GM23338 (cell line): ENCODE measurements at regions not wholly inside any gene's neighbourhood (a gene's known extent, or its start where the extent isn't known, plus 50 kb on each side); places are given as distances from the start of the nearest gene placed in this dataset.

ENCODE experiments used
- ATAC-seq: fragments of 200-7000 bp; cut with Tn5 transposase; 3 replicates; pipeline ENCODE4 v1.9.1; 2020
- DNase-seq: peaks from one replicate; pipeline ENCODE4 v3.0.0-alpha.2; 2015; ENCODE audit warnings: low spot score
- H2AFZ ChIP-seq: fragments of 200-600 bp; sonication (generic); 2 replicates; pipeline ENCODE4 v1.8.0; 2016; ENCODE audit warnings: antibody characterized with exemption, mild to moderate bottlenecking, moderate library complexity
- H3F3A ChIP-seq: fragments of 200-600 bp; sonication (generic); replicated peaks from 2 replicates; pipeline ENCODE4 v1.8.0; 2017; ENCODE audit warnings: antibody characterized with exemption, mixed run types, low read depth
- H3K27ac ChIP-seq: fragments of 200-600 bp; sonication (generic); 2 replicates; pipeline ENCODE4 v1.6.1; 2016; ENCODE audit warnings: low read depth
- H3K27me3 ChIP-seq: fragments of 200-600 bp; sonication (generic); 2 replicates; pipeline ENCODE4 v1.8.0; 2016; ENCODE audit warnings: mild to moderate bottlenecking, mixed run types, moderate library complexity; ENCODE audit not compliant: insufficient read depth
- H3K36me3 ChIP-seq: fragments of 200-600 bp; sonication (generic); 2 replicates; pipeline ENCODE4 v1.8.0; 2016; ENCODE audit warnings: mild to moderate bottlenecking; ENCODE audit not compliant: insufficient read depth
- H3K4me1 ChIP-seq: fragments of 200-600 bp; sonication (generic); 2 replicates; pipeline ENCODE4 v1.8.0; 2016; ENCODE audit warnings: mild to moderate bottlenecking, moderate library complexity; ENCODE audit not compliant: insufficient read depth
- H3K4me2 ChIP-seq: fragments of 200-600 bp; sonication (generic); 2 replicates; pipeline ENCODE4 v1.7.1; 2017; ENCODE audit warnings: mixed run types
- H3K4me3 ChIP-seq: fragments of 200-600 bp; sonication (generic); 2 replicates; pipeline ENCODE4 v1.6.1; 2016; ENCODE audit warnings: mixed run types
- H3K79me2 ChIP-seq: fragments of 200-600 bp; sonication (generic); replicated peaks from 2 replicates; pipeline ENCODE4 v1.8.0; 2017; ENCODE audit warnings: mild to moderate bottlenecking; ENCODE audit not compliant: insufficient read depth
- H3K9me2 ChIP-seq: fragments of 200-600 bp; sonication (generic); 2 replicates; pipeline ENCODE4 v1.8.0; 2017; ENCODE audit not compliant: insufficient read depth
- H4K20me1 ChIP-seq: fragments of 200-600 bp; sonication (generic); replicated peaks from 2 replicates; pipeline ENCODE4 v1.8.0; 2017; ENCODE audit warnings: mild to moderate bottlenecking; ENCODE audit not compliant: insufficient read depth
- H3K27ac Mint-ChIP-seq: 2 replicates; pipeline ENCODE4 v1.8.0; 2020; ENCODE audit warnings: inconsistent platforms, mild to moderate bottlenecking, moderate library complexity, mixed read lengths
- H3K27me3 Mint-ChIP-seq: 3 replicates; pipeline ENCODE4 v1.8.0; 2022; ENCODE audit warnings: low read depth, mild to moderate bottlenecking, moderate library complexity, mixed read lengths, inconsistent platforms; ENCODE audit not compliant: insufficient read depth, poor library complexity
- H3K36me3 Mint-ChIP-seq: 3 replicates; pipeline ENCODE4 v1.8.0; 2021; ENCODE audit warnings: low read depth, mild to moderate bottlenecking, inconsistent platforms, moderate library complexity, mixed read lengths
- H3K4me1 Mint-ChIP-seq: 3 replicates; pipeline ENCODE4 v1.8.0; 2020; ENCODE audit warnings: mild to moderate bottlenecking, inconsistent platforms, mixed read lengths
- H3K4me3 Mint-ChIP-seq: 3 replicates; pipeline ENCODE4 v1.8.0; 2021; ENCODE audit warnings: moderate library complexity, mild to moderate bottlenecking, inconsistent platforms, mixed read lengths
- H3K9me3 Mint-ChIP-seq: 3 replicates; pipeline ENCODE4 v1.8.0; 2020; ENCODE audit warnings: moderate library complexity, mild to moderate bottlenecking, inconsistent platforms, mixed read lengths
- EZH2 ChIP-seq: fragments of 200-600 bp; sonication (generic); IDR thresholded peaks from one replicate; pipeline ENCODE4 v1.8.0; 2017; ENCODE audit warnings: antibody characterized with exemption, mild to moderate bottlenecking, low read depth; ENCODE audit not compliant: unreplicated experiment
- JUNB ChIP-seq: IDR thresholded peaks from one replicate; pipeline ENCODE4 v1.6.1; 2016; ENCODE audit warnings: antibody characterized with exemption; ENCODE audit not compliant: unreplicated experiment
- NANOG ChIP-seq: IDR thresholded peaks from 2 replicates; pipeline ENCODE4 v1.6.1; 2016; ENCODE audit warnings: antibody characterized with exemption, borderline replicate concordance
- POLR2AphosphoS5 ChIP-seq: IDR thresholded peaks from 2 replicates; pipeline ENCODE4 v1.6.1; 2016; ENCODE audit warnings: antibody characterized with exemption, low read depth
- STAT1 ChIP-seq: IDR thresholded peaks from one replicate; pipeline ENCODE4 v1.6.1; 2016; ENCODE audit warnings: antibody characterized with exemption; ENCODE audit not compliant: unreplicated experiment
- ZNF114 ChIP-seq: fragments of 250-450 bp; sonication (Bioruptor Pico); IDR thresholded peaks from 2 replicates; pipeline ENCODE4 v1.5.0; 2020; ENCODE audit warnings: mild to moderate bottlenecking, moderate library complexity
- TF ChIP-seq, protein P1 (sequence below): fragments of 250-450 bp; sonication (Bioruptor Pico); IDR thresholded peaks from 2 replicates; pipeline ENCODE4 v1.5.0; 2020; ENCODE audit warnings: mild to moderate bottlenecking, moderate library complexity
- TF ChIP-seq, protein P2 (sequence below), 2 experiments: fragments of 200-600 bp in 1 of 2; sonication (generic) in 1 of 2; conservative IDR thresholded peaks; 2 replicates each; pipeline versions ENCODE4 v1.5.1 to v1.6.1; 2016 to 2017; ENCODE audit warnings: antibody characterized with exemption in 2 of 2, low read depth in 2 of 2, mild to moderate bottlenecking in 2 of 2, moderate library complexity in 1 of 2
- TF ChIP-seq, protein P3 (sequence below): IDR thresholded peaks from 2 replicates; pipeline ENCODE4 v1.6.1; 2016; ENCODE audit warnings: antibody characterized with exemption
- TF ChIP-seq, protein P4 (sequence below): IDR thresholded peaks from one replicate; pipeline ENCODE4 v1.6.1; 2018; ENCODE audit warnings: antibody characterized with exemption; ENCODE audit not compliant: unreplicated experiment

DNA sequence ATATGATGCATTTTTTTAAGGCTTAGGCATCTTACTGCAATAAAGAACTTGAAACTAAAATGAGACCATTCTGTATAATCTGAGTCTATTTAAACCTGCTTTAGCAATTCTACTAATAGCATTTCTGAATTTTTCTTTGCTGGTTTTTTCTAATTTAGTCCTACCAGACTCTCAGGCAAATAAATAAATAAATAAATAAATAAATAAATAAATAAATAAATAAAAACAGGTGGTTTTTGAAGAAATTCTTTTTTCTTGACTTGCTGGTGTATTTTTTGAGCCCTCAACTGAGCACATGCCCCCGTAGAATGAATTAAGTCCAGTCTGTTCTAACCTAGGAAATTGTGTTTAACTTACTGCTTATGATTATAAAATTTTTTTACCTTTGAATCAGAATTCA is 134.7 kb upstream of the FOXP2 start (continued):
- TF ChIP-seq, protein P1, sequence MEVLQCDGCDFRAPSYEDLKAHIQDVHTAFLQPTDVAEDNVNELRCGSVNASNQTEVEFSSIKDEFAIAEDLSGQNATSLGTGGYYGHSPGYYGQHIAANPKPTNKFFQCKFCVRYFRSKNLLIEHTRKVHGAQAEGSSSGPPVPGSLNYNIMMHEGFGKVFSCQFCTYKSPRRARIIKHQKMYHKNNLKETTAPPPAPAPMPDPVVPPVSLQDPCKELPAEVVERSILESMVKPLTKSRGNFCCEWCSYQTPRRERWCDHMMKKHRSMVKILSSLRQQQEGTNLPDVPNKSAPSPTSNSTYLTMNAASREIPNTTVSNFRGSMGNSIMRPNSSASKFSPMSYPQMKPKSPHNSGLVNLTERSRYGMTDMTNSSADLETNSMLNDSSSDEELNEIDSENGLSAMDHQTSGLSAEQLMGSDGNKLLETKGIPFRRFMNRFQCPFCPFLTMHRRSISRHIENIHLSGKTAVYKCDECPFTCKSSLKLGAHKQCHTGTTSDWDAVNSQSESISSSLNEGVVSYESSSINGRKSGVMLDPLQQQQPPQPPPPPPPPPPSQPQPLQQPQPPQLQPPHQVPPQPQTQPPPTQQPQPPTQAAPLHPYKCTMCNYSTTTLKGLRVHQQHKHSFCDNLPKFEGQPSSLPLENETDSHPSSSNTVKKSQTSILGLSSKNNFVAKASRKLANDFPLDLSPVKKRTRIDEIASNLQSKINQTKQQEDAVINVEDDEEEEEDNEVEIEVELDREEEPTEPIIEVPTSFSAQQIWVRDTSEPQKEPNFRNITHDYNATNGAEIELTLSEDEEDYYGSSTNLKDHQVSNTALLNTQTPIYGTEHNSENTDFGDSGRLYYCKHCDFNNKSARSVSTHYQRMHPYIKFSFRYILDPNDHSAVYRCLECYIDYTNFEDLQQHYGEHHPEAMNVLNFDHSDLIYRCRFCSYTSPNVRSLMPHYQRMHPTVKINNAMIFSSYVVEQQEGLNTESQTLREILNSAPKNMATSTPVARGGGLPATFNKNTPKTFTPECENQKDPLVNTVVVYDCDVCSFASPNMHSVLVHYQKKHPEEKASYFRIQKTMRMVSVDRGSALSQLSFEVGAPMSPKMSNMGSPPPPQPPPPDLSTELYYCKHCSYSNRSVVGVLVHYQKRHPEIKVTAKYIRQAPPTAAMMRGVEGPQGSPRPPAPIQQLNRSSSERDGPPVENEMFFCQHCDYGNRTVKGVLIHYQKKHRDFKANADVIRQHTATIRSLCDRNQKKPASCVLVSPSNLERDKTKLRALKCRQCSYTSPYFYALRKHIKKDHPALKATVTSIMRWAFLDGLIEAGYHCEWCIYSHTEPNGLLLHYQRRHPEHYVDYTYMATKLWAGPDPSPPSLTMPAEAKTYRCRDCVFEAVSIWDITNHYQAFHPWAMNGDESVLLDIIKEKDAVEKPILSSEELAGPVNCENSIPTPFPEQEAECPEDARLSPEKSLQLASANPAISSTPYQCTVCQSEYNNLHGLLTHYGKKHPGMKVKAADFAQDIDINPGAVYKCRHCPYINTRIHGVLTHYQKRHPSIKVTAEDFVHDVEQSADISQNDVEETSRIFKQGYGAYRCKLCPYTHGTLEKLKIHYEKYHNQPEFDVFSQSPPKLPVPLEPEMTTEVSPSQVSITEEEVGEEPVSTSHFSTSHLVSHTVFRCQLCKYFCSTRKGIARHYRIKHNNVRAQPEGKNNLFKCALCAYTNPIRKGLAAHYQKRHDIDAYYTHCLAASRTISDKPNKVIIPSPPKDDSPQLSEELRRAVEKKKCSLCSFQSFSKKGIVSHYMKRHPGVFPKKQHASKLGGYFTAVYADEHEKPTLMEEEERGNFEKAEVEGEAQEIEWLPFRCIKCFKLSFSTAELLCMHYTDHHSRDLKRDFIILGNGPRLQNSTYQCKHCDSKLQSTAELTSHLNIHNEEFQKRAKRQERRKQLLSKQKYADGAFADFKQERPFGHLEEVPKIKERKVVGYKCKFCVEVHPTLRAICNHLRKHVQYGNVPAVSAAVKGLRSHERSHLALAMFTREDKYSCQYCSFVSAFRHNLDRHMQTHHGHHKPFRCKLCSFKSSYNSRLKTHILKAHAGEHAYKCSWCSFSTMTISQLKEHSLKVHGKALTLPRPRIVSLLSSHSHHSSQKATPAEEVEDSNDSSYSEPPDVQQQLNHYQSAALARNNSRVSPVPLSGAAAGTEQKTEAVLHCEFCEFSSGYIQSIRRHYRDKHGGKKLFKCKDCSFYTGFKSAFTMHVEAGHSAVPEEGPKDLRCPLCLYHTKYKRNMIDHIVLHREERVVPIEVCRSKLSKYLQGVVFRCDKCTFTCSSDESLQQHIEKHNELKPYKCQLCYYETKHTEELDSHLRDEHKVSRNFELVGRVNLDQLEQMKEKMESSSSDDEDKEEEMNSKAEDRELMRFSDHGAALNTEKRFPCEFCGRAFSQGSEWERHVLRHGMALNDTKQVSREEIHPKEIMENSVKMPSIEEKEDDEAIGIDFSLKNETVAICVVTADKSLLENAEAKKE (CRISPR knock-in tag), result no peak
- TF ChIP-seq, protein P2, sequence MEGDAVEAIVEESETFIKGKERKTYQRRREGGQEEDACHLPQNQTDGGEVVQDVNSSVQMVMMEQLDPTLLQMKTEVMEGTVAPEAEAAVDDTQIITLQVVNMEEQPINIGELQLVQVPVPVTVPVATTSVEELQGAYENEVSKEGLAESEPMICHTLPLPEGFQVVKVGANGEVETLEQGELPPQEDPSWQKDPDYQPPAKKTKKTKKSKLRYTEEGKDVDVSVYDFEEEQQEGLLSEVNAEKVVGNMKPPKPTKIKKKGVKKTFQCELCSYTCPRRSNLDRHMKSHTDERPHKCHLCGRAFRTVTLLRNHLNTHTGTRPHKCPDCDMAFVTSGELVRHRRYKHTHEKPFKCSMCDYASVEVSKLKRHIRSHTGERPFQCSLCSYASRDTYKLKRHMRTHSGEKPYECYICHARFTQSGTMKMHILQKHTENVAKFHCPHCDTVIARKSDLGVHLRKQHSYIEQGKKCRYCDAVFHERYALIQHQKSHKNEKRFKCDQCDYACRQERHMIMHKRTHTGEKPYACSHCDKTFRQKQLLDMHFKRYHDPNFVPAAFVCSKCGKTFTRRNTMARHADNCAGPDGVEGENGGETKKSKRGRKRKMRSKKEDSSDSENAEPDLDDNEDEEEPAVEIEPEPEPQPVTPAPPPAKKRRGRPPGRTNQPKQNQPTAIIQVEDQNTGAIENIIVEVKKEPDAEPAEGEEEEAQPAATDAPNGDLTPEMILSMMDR (conservative IDR thresholded peaks at IDR 0.05; ENCODE audit: low read depth in 2 of 2), result no peak

DNA sequence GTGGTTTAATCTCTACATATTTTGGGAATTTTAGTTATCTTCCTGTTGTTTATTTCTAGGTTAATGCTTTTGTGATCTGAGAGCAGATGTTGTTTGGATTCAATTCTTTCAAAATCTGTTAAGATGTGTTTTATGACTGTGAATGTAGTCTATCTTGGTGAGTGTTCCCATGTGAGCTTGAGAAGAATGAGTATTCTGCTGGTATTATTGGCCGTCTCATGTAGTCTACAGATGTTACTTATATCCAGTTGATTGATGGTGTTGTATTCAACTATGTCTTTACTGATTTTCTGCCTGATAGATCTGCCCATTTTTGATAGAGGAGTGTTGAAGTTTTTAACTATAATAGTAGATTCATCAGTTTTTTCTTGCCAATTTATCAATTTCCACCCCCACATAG is 141.4 kb upstream of the FOXP2 start:
- Histone ChIP-seq H3K4me3 (no peak overlapping the region), H3K79me2 (no peaks in the 10 kb centered on the region), H2AFZ (no peak overlapping the region), H3K9me2 (no peaks in the 10 kb centered on the region), H4K20me1 (no peaks in the 10 kb centered on the region), H3K4me1 (no peaks in the 10 kb centered on the region; the same call in 1 of the 2 replicates), H3K27me3 (no peaks in the 10 kb centered on the region), H3F3A (no peaks in the 10 kb centered on the region), H3K4me2 (no peak overlapping the region), H3K27ac (no peak overlapping the region), H3K36me3 (no peaks in the 10 kb centered on the region)
- ATAC-seq, result no peak
- peaks cover 2% of the 10 kb centered on the region for H3K27me3 Mint-ChIP-seq
- no peaks in the 10 kb centered on the region for H3K36me3 Mint-ChIP-seq
- no peak for DNase-seq
- no peak overlapping the region for H3K4me3 Mint-ChIP-seq
- TF ChIP-seq, protein P3, sequence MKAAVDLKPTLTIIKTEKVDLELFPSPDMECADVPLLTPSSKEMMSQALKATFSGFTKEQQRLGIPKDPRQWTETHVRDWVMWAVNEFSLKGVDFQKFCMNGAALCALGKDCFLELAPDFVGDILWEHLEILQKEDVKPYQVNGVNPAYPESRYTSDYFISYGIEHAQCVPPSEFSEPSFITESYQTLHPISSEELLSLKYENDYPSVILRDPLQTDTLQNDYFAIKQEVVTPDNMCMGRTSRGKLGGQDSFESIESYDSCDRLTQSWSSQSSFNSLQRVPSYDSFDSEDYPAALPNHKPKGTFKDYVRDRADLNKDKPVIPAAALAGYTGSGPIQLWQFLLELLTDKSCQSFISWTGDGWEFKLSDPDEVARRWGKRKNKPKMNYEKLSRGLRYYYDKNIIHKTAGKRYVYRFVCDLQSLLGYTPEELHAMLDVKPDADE, result no peak
- no peak for TF ChIP-seq EZH2
- no peak for TF ChIP-seq NANOG
- no peak for TF ChIP-seq JUNB
- TF ChIP-seq ZNF114 (CRISPR knock-in tag), result no peak
- TF ChIP-seq STAT1, result no peak
- TF ChIP-seq POLR2AphosphoS5, result no peak
- TF ChIP-seq, protein P4, sequence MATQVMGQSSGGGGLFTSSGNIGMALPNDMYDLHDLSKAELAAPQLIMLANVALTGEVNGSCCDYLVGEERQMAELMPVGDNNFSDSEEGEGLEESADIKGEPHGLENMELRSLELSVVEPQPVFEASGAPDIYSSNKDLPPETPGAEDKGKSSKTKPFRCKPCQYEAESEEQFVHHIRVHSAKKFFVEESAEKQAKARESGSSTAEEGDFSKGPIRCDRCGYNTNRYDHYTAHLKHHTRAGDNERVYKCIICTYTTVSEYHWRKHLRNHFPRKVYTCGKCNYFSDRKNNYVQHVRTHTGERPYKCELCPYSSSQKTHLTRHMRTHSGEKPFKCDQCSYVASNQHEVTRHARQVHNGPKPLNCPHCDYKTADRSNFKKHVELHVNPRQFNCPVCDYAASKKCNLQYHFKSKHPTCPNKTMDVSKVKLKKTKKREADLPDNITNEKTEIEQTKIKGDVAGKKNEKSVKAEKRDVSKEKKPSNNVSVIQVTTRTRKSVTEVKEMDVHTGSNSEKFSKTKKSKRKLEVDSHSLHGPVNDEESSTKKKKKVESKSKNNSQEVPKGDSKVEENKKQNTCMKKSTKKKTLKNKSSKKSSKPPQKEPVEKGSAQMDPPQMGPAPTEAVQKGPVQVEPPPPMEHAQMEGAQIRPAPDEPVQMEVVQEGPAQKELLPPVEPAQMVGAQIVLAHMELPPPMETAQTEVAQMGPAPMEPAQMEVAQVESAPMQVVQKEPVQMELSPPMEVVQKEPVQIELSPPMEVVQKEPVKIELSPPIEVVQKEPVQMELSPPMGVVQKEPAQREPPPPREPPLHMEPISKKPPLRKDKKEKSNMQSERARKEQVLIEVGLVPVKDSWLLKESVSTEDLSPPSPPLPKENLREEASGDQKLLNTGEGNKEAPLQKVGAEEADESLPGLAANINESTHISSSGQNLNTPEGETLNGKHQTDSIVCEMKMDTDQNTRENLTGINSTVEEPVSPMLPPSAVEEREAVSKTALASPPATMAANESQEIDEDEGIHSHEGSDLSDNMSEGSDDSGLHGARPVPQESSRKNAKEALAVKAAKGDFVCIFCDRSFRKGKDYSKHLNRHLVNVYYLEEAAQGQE, result no peak
- TF ChIP-seq, protein P2 (conservative IDR thresholded peaks at IDR 0.05; ENCODE audit: low read depth in 2 of 2), result no peak
- H3K9me3 Mint-ChIP-seq, result no peaks in the 10 kb centered on the region
- H3K27ac Mint-ChIP-seq, result no peak overlapping the region
- no peaks in the 10 kb centered on the region for H3K4me1 Mint-ChIP-seq
